Esophagus squamous epithelium (tissue), 5 donors: ENCODE measurements at regions not wholly inside any gene's neighbourhood (a gene's known extent, or its start where the extent isn't known, plus 50 kb on each side); places are given as distances from the start of the nearest gene placed in this dataset.

Source experiments
- DNase-seq: peaks from one replicate; lab custom pipeline; 2025; lab: John Stamatoyannopoulos, UW
- H3K27ac ChIP-seq, 4 donors: fragments of 200-600 bp; sonication (generic); one replicate each; pipeline ENCODE4 v1.5.1; 2016 to 2019; ENCODE audit warnings: mild to moderate bottlenecking in 1 of 4
- H3K27me3 ChIP-seq, 4 donors: fragments of 200-600 bp; sonication (generic); 1 replicate in 3 of 4; 2 replicates in 1 of 4; pipeline versions ENCODE4 v1.5.1 to v1.6.0; 2017 to 2021; ENCODE audit warnings: antibody characterized with exemption in 1 of 4
- H3K36me3 ChIP-seq, 3 donors: fragments of 200-600 bp; sonication (generic); one replicate each; pipeline ENCODE4 v1.5.1; 2016 to 2019
- H3K4me1 ChIP-seq, 3 donors: fragments of 200-600 bp; sonication (generic); one replicate each; pipeline ENCODE4 v1.5.1; 2017 to 2019
- H3K4me3 ChIP-seq, 4 donors: fragments of 200-600 bp; sonication (generic); 1 replicate in 3 of 4; 2 replicates in 1 of 4; pipeline ENCODE4 v1.5.1; 2016 to 2019; ENCODE audit warnings: mild to moderate bottlenecking in 2 of 4, moderate library complexity in 1 of 4
- H3K9me3 ChIP-seq, 3 donors: fragments of 200-600 bp; sonication (generic); one replicate each; pipeline ENCODE4 v1.5.1; 2016 to 2019
- CTCF ChIP-seq, 6 experiments: fragments of 450-650 bp in 4 of 6; fragments of 200-600 bp in 2 of 6; sonication (generic) in 2 of 6; IDR thresholded peaks; one replicate each; pipeline ENCODE4 v1.5.1; 2016 to 2019; ENCODE audit warnings: antibody characterized with exemption in 6 of 6, mild to moderate bottlenecking in 4 of 6, moderate library complexity in 4 of 6
- POLR2A ChIP-seq, 4 donors: fragments of 450-650 bp; IDR thresholded peaks; one replicate each; pipeline ENCODE4 v1.6.1; 2017; ENCODE audit warnings: antibody characterized with exemption in 4 of 4, mild to moderate bottlenecking in 4 of 4, moderate library complexity in 3 of 4
- WGBS, 2 donors: methylation state at CpG; one replicate each; pipeline ENCODE4 v1.1.5; 2018; 5-methylcytosine and 5-hydroxymethylcytosine counted together
- intact Hi-C: fragments of 100-400 bp; cut with DNase I; formaldehyde crosslinking; loops from one replicate; pipeline ENCODE4 v1.15.0; 2022
- donor health status: DM: yes; HTN: yes; CAD: no.

- no peaks in the 10 kb centered on the region for H3K36me3 ChIP-seq
- H3K4me3 ChIP-seq = no peak overlapping the region
- intact Hi-C loops = no loop called here
- peaks cover 0 to 7% (median 0%) of the 10 kb centered on the region in 3 donors for H3K4me1 ChIP-seq
- whole genome bisulfite sequencing, 2 donors = 0% methylated on average over 1 of the region's 1 CpG
- H3K9me3 ChIP-seq = peaks cover 0 to 14% (median 0%) of the 10 kb centered on the region in 3 donors
- DNase-seq = no peak
- TF ChIP-seq CTCF (IDR thresholded peaks at IDR 0.05) (no peak), POLR2A (IDR thresholded peaks at IDR 0.05) (no peak)
- no peaks in the 10 kb centered on the region for H3K27me3 ChIP-seq
- no peak overlapping the region for H3K27ac ChIP-seq
Measured at GRCh38 chr11:10916665-10917064, 58.8 kb upstream of the ZBED5 start.

DNA sequence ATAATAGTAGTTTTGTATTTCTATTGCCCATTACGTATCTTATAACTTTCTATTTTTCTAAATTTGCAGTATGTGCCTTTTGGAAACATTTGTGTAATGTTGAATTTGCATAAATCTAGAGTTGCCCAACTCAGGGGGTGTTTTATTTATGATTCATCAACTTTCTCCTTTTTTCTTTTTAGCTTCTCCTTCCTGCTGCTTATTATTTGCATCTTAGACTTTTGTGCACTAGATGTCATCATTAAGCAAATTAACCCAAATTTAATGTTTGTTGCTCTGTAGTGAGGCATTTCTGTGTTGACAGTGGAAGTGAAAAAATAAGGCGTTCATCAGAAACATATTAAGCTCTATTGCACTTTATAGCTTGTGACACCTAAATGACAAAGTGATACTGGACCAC is 56.2 kb upstream of the ZBED5 start:
- Histone ChIP-seq H3K27ac (no peak overlapping the region), H3K4me3 (no peak overlapping the region), H3K36me3 (no peaks in the 10 kb centered on the region), H3K4me1 (peaks cover 0 to 11% (median 3%) of the 10 kb centered on the region in 3 donors), H3K27me3 (no peaks in the 10 kb centered on the region), H3K9me3 (peaks cover 0 to 14% (median 0%) of the 10 kb centered on the region in 3 donors)
- intact Hi-C loops = no loop called here
- TF ChIP-seq CTCF (IDR thresholded peaks at IDR 0.05) = no peak
- no peak for TF ChIP-seq POLR2A (IDR thresholded peaks at IDR 0.05)
- DNase-seq = no peak
- 70 to 74% methylated on average over 2 of the region's 2 CpGs for WGBS, 2 donors

GRCh38 chr11:10913075-10913474 is 55.2 kb upstream of the ZBED5 start:
- Histone ChIP-seq H3K27me3 (no peaks in the 10 kb centered on the region), H3K4me3 (no peak overlapping the region)
- TF ChIP-seq CTCF (IDR thresholded peaks at IDR 0.05) (no peak), POLR2A (IDR thresholded peaks at IDR 0.05) (no peak)

DNA sequence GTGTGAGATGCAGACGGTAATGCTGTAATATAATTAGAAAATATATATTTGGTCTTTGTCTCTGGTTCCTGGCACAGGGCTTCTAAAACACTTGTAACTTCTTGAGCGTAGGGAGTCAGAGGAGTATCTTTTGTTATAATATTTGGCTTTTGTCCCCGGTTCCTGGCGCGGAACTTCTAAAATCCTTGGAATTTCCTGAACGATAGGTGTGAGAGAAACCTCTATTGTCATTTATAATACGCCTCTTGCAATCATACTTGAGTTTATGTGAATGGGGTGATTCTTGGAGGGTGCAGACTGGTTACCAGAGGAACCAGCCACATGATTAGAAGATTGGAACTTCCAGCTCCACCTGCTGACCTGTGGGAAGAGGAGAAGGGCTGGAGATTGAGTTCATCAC is 54.1 kb upstream of the ZBED5 start:
- no peak overlapping the region for H3K4me3 ChIP-seq
- H3K27me3 ChIP-seq = no peaks in the 10 kb centered on the region
- H3K27ac ChIP-seq = no peak overlapping the region
- intact Hi-C loops = no loop called here
- WGBS, 2 donors = 47 to 51% methylated on average over 7 of the region's 7 CpGs
- peaks cover 0 to 11% (median 3%) of the 10 kb centered on the region in 3 donors for H3K4me1 ChIP-seq
- TF ChIP-seq POLR2A (IDR thresholded peaks at IDR 0.05) (no peak), CTCF (IDR thresholded peaks at IDR 0.05) (no peak)
- no peak for DNase-seq
- H3K9me3 ChIP-seq = no peaks in the 10 kb centered on the region
- H3K36me3 ChIP-seq = no peaks in the 10 kb centered on the region

More at GRCh38 chr11:10913075-10913474, 55.2 kb upstream of the ZBED5 start:
- Histone ChIP-seq H3K9me3 (peaks cover 0 to 8% (median 0%) of the 10 kb centered on the region in 3 donors), H3K36me3 (no peaks in the 10 kb centered on the region), H3K4me1 (peaks cover 0 to 11% (median 3%) of the 10 kb centered on the region in 3 donors), H3K27ac (no peak overlapping the region)
- no peak for DNase-seq
- intact Hi-C loops = no loop called here
- 38 to 53% methylated on average over 1 of the region's 1 CpG for WGBS, 2 donors

DNA sequence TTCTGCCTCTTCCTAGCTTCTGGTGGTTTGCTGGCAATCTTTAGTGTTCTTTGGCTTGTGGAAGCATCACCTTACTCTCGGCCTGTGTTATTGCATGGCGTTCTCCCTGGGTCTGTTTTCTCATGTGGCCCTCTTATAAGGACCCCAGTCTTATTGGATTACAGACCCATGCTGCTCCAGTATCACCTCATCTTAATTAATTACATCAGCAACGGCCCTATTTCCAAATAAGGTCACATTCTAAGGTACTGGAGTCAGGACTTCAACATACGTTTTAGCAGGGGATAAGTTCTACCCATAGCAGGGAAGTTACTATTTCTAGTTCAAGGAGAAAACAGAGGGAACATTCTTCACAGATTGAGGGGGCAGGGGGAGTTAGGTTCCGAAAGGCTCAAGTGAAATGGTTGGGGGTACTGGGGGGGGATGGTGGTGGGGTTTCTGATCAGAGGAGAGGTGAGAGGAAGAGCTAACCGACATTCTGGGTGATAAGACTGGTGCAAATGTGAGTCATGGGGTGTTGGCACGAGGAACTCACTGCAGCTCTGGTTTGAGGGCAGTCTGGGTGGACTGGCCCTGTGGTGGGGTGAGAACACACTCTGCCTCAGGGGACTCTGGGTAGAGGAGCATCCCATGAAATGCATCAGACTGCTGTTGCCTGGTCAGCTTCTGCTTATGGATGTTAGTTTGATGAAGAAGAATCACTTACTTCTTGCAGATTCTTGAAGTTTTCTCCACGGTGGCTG is 51.5 kb upstream of the ZBED5 start:
- WGBS, 2 donors = 65 to 70% methylated on average over 8 of the region's 8 CpGs

More for the DNA sequence above, 51.5 kb upstream of the ZBED5 start:
- no peak overlapping the region for H3K27ac ChIP-seq
- peaks cover 0 to 11% (median 3%) of the 10 kb centered on the region in 3 donors for H3K4me1 ChIP-seq
- H3K36me3 ChIP-seq = no peaks in the 10 kb centered on the region
- intact Hi-C loops = no loop called here
- no peak overlapping the region for H3K4me3 ChIP-seq
- TF ChIP-seq POLR2A (IDR thresholded peaks at IDR 0.05) (no peak), CTCF (IDR thresholded peaks at IDR 0.05) (no peak)
- DNase-seq = no peak
- H3K9me3 ChIP-seq = no peaks in the 10 kb centered on the region
- H3K27me3 ChIP-seq = no peaks in the 10 kb centered on the region
